ENCODE measurements at regions not wholly inside any gene's neighbourhood (a gene's known extent, or its start where the extent isn't known, plus 50 kb on each side); places are given as distances from the start of the nearest gene placed in this dataset.
A peak's percentile ranks its signal among the peaks of the same experiment; 100 is the strongest.

- TF ChIP-seq CTCF (conservative IDR thresholded peaks at IDR 0.05 in 1 of 2, IDR thresholded peaks at IDR 0.05 in 1 of 2; ENCODE audit: extremely low read depth in 1 of 2, insufficient read depth in 1 of 2, low read depth in 1 of 2, low read length in 2 of 2) (peak in 1 of 2 donors; percentile 4), EZH2 (IDR thresholded peaks at IDR 0.05; ENCODE audit: borderline replicate concordance, low read length) (no peak)
Observed at GRCh38 chr5:118698774-118699173, 289.6 kb downstream of the DTWD2 start.

Measured in mammary epithelial cell (primary cell).